Lower lobe of right lung (tissue), 2 donors: ENCODE measurements at regions not wholly inside any gene's neighbourhood (a gene's known extent, or its start where the extent isn't known, plus 50 kb on each side); places are given as distances from the start of the nearest gene placed in this dataset.

Experiments used
- ATAC-seq, 2 donors: fragments of 200-7000 bp; cut with Tn5 transposase; one replicate each; pipeline ENCODE4 v1.9.1; 2020 to 2022; ENCODE audit warnings: mild to moderate bottlenecking in 2 of 2, moderate library complexity in 2 of 2
- DNase-seq: peaks from one replicate; pipeline ENCODE4 v3.0.0-alpha.2; 2020
- H3K27ac ChIP-seq: fragments of 200-600 bp; one replicate; pipeline ENCODE4 v1.8.0; 2022
- H3K27me3 ChIP-seq: fragments of 200-600 bp; one replicate; pipeline ENCODE4 v1.8.0; 2022; ENCODE audit warnings: low read depth
- H3K36me3 ChIP-seq: fragments of 200-600 bp; one replicate; pipeline ENCODE4 v1.8.0; 2022; ENCODE audit warnings: mild to moderate bottlenecking
- H3K4me1 ChIP-seq: fragments of 200-600 bp; one replicate; pipeline ENCODE4 v1.8.0; 2022
- H3K4me3 ChIP-seq: fragments of 200-600 bp; one replicate; pipeline ENCODE4 v1.8.0; 2022; ENCODE audit warnings: mild to moderate bottlenecking
- H3K9me3 ChIP-seq: fragments of 200-600 bp; one replicate; pipeline ENCODE4 v1.8.0; 2022
- intact Hi-C: fragments of 100-400 bp; cut with DNase I; formaldehyde crosslinking; loops from one replicate; pipeline ENCODE4 v1.11.0; 2022
- TF ChIP-seq, protein P1 (sequence below): fragments of 200-600 bp; IDR thresholded peaks from one replicate; pipeline ENCODE4 v1.8.0; 2022; ENCODE audit warnings: antibody characterized with exemption, mild to moderate bottlenecking
- donor health status: DM: no; HTN: yes; CAD: no; lungs with severe emphysema.

DNA sequence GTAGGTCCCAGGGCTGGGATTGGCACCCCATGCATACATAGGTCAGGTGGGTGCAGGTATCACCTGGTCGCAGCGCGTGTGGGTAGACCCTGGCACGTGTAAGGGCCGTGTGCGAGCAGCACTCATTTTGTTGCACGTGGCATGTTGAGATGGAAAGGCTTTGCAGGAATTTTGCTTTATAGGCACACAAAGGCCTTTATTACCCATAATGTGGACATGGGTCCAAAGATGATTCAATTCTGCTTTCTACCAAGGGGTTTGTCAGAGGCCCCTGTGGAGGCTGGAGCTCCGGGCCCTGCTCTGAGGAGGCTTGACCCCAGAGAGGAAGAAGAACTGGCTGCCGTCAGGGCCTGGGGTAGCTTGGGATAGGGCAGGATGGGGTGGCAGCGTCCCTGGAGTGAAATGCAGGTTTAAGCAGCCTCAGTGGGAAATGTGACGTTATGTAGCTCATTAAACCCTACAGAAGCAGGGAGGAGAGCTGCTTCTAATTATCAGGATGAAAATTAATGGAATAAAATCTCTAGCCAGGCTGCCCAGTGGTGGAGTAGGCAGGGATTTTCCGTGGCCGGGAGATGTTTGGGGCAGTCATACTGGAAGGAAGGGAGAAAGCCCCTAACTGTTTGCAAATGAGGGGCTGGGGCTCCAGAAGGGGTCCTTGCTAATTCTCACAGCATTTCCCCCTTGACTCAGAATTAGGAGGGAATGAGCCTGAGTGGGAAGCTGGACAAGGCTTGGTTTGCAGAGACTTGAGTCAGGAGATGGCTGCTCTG lies 103.3 kb upstream of the PITX1 start:
- TF ChIP-seq, protein P1, sequence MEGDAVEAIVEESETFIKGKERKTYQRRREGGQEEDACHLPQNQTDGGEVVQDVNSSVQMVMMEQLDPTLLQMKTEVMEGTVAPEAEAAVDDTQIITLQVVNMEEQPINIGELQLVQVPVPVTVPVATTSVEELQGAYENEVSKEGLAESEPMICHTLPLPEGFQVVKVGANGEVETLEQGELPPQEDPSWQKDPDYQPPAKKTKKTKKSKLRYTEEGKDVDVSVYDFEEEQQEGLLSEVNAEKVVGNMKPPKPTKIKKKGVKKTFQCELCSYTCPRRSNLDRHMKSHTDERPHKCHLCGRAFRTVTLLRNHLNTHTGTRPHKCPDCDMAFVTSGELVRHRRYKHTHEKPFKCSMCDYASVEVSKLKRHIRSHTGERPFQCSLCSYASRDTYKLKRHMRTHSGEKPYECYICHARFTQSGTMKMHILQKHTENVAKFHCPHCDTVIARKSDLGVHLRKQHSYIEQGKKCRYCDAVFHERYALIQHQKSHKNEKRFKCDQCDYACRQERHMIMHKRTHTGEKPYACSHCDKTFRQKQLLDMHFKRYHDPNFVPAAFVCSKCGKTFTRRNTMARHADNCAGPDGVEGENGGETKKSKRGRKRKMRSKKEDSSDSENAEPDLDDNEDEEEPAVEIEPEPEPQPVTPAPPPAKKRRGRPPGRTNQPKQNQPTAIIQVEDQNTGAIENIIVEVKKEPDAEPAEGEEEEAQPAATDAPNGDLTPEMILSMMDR = no peak

DNA sequence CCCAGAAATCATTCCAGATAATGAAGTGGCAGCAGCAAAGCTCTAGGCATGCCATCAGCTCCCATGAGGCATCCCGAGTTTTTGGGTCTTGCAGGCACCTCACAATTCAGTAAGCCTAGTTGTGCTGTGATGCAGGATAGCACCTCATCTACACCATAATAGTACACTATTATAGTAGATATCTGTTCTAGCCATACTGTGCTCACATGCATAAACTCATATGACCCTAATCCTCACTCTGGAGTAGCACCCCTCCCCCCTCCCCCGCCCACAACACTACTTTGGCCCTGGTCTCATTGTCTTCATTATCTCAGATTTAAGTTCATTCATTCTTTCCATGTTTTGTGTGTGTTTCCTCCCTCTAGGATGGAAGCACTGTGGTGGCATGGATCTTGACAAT lies 102.5 kb upstream of the PITX1 start:
- Histone ChIP-seq H3K4me3 (no peak overlapping the region), H3K36me3 (no peaks in the 10 kb centered on the region), H3K9me3 (no peaks in the 10 kb centered on the region), H3K27me3 (no peaks in the 10 kb centered on the region), H3K27ac (no peak overlapping the region), H3K4me1 (peaks cover 14% of the 10 kb centered on the region)
- TF ChIP-seq, protein P1 = no peak
- DNase-seq (no peak), ATAC-seq (no peak)
- intact Hi-C loops = no loop called here

More for the DNA sequence above, 103.3 kb upstream of the PITX1 start:
- Histone ChIP-seq H3K4me1 (peaks cover 14% of the 10 kb centered on the region), H3K27ac (no peak overlapping the region), H3K9me3 (no peaks in the 10 kb centered on the region), H3K36me3 (no peaks in the 10 kb centered on the region), H3K4me3 (no peak overlapping the region), H3K27me3 (no peaks in the 10 kb centered on the region)
- no peak for ATAC-seq
- DNase-seq = no peak
- intact Hi-C loops = no loop called here

DNA sequence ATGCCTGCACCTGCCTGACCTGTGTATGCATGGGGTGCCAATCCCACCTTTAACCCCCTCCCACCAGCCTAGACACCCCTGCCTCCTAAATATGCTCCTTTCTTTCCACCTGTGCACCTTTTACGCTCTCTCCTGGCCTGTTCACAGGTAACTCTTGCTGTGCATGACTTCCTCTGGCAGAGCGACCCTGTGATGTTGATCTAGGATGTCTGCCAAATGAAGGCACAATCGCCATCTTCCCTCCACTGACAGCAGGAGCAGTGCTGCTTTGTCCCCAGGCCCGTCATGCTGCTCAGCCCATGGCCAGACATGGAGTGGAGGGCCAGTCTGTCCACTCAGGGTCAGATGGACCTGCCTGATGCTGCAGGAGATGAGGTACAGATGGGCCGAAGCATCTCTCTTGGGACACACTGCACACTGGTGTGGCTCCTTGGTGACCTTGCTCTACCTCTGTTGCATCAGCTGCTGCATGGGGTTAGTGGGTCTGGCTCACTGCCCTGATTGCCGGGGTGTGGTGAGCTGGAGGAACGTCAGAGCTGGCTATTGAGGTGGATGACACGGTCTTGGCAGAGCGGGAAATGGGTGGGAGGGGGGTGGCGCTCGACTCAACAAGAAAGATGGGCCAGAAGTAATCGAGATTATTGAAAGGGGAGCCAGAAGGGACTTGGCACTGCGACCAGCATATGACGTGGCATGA lies 101.7 kb upstream of the PITX1 start:
- H3K36me3 ChIP-seq = no peaks in the 10 kb centered on the region
- ATAC-seq = peak; percentile 24 to 30
- H3K27ac ChIP-seq = no peak overlapping the region
- peaks cover 7% of the 10 kb centered on the region for H3K4me1 ChIP-seq
- peak; percentile 65 for DNase-seq
- TF ChIP-seq, protein P1 = no peak
- intact Hi-C loops = no loop called here
- no peak overlapping the region for H3K4me3 ChIP-seq
- H3K9me3 ChIP-seq = no peaks in the 10 kb centered on the region
- H3K27me3 ChIP-seq = no peaks in the 10 kb centered on the region

DNA sequence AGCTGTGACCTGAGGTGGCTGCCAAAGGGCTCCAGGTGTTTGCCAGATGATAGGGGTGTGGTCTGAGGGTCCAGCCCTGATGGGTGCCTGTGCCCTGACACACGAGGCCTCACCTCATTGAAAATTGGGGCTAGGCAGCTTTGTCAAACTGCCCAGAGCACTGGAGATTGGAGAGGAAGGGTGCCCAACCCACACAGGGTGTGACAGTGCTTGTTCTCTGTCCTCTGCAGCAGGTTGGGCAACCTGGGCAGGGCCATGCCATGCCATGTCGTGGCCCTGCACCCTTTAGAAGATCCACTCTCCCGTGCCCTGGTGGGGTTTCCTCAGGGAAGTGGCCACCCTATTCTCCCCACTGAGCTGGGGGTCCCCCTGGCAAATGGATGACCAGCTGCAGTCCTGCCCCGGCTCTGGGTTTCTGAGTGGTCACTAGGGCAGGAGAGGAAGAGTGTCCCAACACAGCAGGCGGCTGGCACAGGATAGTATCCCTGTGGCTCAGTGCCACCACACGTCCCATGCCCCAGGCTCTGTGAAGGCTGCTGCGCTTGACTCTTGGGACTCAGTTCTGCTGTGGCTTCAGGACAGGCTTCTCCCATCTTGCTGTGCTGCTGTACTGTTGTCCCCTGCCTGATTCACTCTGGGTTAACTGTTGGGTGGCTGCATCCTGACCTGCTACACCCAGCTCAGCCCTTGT lies 100.8 kb upstream of the PITX1 start:
- H3K9me3 ChIP-seq = no peaks in the 10 kb centered on the region
- H3K27ac ChIP-seq = no peak overlapping the region
- H3K4me1 ChIP-seq = no peaks in the 10 kb centered on the region
- DNase-seq (no peak), ATAC-seq (peak in 1 of 2 donors; percentile 53)
- no peaks in the 10 kb centered on the region for H3K27me3 ChIP-seq
- no peak overlapping the region for H3K4me3 ChIP-seq
- TF ChIP-seq, protein P1 = no peak
- intact Hi-C loops = no loop called here
- no peaks in the 10 kb centered on the region for H3K36me3 ChIP-seq

DNA sequence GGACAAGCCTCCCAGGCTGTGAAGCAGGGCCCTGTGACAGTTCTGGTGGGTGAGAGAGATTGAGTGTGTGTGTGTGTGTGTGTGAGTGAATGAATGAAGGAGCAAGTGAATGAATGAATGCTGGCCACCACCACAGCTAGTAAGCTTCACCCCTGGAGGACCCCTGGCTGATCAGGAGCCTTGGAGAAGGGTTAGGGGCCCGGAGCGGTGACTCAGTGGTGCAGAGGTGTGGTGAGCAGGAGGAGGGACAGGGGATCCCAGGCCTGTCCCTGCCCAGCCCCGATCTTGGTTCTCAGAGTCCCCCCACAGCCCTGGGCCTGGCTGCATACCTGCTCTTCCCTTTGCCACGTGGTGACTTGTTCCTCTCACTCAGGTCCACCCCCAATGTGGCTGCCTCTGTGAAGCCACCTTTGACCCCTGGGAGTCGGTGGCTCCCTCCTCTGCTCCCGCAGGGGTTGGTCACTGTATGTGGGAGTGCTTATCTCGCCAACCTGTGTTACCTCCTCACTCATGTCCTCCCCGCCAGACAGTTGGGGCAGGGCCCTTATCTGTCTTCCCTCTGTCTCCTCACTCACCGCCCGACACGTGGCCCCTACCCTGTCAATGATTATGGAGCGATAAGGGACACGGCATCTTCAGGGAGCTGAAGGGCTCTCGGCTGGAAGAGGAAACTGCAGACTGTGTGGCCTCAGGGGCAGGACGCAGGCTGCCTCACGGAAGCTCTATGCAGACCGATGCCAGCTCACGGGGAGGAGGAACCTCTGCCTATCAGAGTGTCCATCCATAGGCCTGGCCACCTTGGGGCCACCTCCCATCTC lies 99.9 kb upstream of the PITX1 start:
- Histone ChIP-seq H3K9me3 (no peaks in the 10 kb centered on the region), H3K27ac (no peak overlapping the region), H3K4me3 (no peak overlapping the region), H3K36me3 (no peaks in the 10 kb centered on the region), H3K27me3 (no peaks in the 10 kb centered on the region), H3K4me1 (no peaks in the 10 kb centered on the region)
- peak; percentile 15 to 62 for ATAC-seq
- intact Hi-C loops = no loop called here
- TF ChIP-seq, protein P1 = no peak
- DNase-seq = no peak
